ENCODE measurements at regions not wholly inside any gene's neighbourhood (a gene's known extent, or its start where the extent isn't known, plus 50 kb on each side); places are given as distances from the start of the nearest gene placed in this dataset.

DNA sequence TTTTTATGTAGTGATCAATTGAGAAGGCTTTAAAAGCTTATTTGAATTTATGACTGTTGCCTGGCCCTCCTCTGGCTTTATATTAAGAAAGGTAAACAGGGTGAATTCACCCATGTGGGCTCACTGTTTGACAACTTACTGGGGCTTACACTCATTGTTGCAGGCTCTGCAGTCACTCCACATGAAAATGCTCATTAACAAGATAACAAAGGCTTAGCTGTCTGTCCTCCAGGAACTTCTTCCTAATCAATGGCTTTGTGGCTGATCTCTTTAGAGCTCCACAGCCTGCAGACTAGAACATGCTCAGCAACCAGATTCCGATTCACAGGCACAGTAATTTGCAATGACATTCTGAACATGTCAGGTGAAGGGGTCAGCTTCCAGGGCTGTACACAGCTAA is 323.2 kb upstream of the MAN1A1 start:
- TF ChIP-seq, protein P1, sequence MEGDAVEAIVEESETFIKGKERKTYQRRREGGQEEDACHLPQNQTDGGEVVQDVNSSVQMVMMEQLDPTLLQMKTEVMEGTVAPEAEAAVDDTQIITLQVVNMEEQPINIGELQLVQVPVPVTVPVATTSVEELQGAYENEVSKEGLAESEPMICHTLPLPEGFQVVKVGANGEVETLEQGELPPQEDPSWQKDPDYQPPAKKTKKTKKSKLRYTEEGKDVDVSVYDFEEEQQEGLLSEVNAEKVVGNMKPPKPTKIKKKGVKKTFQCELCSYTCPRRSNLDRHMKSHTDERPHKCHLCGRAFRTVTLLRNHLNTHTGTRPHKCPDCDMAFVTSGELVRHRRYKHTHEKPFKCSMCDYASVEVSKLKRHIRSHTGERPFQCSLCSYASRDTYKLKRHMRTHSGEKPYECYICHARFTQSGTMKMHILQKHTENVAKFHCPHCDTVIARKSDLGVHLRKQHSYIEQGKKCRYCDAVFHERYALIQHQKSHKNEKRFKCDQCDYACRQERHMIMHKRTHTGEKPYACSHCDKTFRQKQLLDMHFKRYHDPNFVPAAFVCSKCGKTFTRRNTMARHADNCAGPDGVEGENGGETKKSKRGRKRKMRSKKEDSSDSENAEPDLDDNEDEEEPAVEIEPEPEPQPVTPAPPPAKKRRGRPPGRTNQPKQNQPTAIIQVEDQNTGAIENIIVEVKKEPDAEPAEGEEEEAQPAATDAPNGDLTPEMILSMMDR (conservative IDR thresholded peaks at IDR 0.05), result no peak
- no peak for TF ChIP-seq ZFX (IDR thresholded peaks at IDR 0.05)

Data from C4-2B (cell line).